NCI-H1694 treated with DMSO at 0.1 percent for 48 hours (cell line): ENCODE measurements at regions not wholly inside any gene's neighbourhood (a gene's known extent, or its start where the extent isn't known, plus 50 kb on each side); places are given as distances from the start of the nearest gene placed in this dataset.
A peak's percentile ranks its signal among the peaks of the same experiment; 100 is the strongest.

Source experiments
- DNase-seq: peaks from one replicate; lab custom pipeline; 2025; lab: John Stamatoyannopoulos, UW

DNA sequence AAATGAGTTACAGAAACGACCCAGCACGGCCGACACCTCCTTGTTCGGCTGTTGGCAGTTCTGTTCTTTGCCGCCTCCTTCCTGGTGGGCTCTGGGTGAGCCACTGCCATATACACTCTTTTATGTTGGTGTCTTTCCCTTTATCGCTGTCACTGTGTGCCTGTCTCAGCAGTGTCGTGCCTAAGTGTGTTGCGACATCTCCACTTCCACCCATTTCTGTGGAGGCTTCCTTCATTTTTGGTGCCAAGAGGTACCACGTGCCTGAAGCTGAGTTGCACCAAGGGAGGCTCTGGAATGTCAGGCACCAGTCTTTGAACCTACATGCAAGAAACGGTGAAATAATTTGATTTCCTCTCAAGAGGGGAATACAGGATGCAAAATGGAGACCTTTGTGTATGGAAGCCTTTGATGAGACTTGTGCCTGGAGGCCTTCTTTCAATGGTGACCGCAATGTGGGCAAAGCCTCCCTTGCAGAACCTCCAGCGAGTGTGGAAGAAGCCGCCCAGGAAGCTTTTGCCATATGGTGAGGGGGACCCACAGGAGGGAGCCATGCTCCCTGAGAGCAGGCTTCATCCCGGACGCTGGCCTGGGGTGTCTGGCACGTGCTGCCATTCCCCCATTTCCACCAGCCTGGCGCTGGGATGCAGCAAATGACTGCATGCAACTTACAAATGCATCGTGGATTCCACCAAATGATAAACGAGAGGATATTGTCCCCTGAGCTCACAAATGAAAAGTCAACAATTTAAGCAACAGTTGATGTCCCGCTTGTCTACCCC, 136.2 kb downstream of the TEX29 start:
- DNase-seq, result no peak

DNA sequence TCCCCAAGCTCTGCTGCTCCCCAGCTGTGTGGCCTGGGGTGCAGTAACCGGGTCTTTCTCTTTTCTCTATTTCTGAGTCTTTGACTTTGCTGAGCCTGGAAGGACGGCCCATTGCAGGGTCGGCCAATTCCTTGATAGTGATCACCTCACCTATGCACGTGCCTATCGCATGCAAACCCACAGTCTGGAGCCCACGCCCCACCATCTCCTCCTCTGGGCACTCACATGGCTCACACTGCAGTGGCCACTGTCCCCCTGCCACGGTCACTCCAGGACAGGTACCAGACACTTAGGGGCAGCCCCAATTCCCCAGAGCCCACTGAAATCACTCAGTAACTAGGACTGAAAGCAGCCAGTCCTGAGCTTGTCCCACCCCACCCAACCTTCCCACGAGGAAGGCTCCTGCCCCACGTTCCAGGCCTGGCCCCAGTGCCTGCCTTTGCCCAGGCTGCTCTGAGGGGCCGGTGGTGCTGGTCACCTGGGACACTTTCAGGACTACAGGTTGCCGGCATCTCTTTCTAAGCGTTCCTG, 137.6 kb downstream of the TEX29 start:
- no peak for DNase-seq

DNA sequence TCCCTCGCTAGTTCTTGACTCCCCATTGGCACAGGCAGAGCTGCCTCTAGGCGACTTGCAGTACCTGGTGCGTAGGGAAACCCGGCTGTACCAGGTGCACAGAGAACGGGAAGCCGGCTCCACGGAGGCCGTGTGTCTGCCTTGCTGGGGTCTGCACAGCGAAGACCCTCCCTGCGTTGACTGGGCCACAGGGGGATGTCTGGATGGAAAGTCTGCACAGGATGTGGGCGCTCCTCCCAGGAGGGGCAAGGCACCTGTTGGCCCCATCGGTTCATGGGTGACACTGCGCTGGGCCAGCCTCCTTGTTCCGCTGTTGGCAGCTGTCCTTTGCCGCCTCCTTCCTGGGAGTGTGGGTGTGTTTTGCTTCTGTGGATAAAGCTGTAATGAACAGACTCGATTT, 138.3 kb downstream of the TEX29 start:
- DNase-seq, result no peak

DNA sequence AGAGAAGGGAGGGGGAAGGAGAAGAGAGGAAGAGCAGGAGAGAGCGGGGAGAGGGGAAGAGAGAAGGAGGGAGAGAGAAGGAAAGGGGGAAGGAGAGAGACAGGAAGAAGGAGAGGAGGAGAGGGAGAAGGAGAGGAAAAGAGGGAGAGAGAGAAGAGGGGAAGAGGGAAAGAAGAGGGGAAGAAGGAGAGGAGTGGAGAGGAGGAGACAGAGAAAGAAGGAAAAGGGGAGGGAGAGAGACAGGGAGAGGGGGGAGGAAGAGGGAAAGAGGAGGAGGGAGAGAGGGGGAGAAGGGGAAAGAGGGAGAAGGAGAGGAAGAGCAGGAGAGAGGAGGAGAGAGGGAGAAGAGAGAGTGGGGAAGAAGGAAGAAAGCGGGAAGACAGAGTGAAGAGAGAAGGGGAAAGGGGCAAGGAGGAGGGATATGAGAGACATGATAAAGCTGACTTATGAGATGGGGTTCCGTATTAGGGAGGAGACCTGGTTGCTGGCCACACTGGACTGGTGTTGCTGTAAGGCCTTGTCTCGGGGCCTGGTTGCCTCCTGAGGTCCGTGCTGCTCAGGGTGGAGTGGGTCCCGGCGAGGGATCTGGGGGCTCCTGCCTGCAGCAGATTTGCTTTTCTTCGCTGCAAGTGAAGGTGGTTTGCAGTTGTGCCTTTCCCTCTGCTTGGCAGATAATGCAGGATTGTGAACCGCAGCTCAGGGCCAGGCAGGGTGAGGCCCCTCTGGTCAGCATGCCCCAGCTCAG, 139.5 kb downstream of the TEX29 start:
- DNase-seq, result no peak

DNA sequence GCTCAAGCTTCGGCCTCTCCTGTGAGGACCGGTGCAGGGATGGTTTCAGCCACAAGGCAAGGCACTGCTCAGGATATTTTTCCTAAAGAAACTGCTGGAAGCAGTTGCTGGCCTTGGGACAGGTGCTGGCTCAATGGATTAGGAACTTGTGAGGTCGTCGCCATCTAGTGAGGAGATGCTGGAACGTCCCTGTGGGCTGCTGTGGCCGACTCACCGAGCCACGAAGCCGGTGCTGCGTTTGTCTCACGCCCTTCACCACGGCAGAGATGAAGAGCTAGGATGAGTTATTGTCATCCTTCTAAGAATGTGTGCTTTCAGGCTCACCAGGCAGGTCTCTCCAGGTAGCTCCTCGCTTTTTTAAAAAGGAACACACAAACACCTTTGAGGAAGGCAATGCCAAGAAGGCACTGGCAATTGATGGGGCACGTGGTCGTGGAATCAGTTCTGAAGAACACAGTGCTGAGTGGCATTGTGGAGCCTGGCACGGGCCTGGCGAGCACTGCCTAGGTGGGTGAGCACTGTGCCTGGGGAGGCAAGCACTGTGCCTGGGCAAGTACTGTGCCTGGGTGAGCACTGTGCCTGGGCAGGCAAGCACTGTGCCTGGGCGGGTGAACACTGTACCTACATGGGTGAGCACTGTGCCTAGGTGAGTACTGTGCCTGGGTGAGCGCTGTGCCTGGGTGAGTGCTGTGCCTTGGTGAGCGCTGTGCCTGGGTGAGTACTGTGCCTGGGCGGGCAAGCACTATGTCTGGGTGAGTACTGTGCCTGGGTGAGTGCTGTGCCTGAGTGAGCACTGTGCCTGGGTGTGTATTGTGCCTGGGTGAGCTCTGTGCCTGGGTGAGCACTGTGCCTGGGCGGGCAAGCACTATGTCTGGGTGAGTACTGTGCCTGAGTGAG, 140.4 kb downstream of the TEX29 start:
- peak; percentile 3 for DNase-seq

DNA sequence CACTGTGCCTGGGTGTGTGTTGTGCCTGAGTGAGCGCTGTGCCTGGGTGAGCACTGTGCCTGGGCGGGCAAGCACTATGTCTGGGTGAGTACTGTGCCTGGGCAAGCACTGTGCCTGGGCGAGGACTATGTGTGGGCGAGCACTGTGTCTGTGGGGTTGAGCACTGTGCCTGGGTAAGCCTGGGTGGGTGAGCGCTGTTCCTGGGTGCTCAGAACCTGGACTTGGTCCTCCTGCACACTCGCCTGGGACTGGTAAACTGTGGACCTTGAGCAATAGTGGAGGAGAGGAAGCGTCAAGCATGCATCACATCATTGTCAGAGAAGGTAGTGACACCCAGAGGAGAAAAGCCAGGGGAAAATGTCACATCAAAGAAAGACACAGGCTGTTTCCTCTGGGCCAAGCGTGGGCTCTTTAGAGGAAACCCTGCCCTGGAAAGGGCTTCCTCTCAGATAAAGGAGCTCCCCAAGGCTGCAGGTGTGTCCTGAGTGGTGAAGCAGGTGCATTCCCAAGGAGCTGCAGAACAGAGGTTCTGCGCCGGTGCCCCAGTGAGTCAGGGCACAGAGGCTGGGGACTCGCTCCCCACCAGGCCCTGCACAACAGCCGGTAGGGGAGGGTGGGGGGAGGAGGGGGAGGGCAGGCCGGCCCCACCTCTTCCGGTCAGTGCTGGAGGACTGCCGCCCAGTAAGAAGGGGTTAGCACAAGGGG, 141.2 kb downstream of the TEX29 start:
- no peak for DNase-seq

DNA sequence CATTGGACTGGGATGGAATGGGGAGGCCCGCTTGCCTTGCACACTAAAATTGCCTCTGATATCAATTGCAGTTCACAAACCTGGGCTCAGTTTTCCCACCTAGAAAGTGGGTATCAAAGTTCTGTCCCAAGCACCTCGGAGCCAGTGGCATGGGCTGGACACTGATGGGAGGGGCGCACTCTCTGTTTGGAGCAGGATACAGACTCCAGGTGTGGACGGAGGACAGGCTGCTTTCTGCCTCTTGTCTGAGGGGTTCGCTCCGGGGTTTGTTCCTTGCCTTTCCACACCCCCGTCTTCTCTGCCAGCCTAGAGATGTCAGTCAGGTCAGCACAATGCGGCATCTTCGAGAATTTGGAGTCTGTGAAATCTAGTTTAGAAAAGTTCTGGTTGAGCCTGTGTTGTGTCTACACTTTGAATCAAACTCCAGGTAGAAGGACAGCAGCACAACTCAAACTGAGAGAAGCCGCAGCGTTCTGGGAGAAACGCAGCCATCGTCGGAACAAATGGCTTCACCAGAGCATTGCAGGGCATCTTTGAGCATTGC, 141.9 kb downstream of the TEX29 start:
- DNase-seq, result no peak

DNA sequence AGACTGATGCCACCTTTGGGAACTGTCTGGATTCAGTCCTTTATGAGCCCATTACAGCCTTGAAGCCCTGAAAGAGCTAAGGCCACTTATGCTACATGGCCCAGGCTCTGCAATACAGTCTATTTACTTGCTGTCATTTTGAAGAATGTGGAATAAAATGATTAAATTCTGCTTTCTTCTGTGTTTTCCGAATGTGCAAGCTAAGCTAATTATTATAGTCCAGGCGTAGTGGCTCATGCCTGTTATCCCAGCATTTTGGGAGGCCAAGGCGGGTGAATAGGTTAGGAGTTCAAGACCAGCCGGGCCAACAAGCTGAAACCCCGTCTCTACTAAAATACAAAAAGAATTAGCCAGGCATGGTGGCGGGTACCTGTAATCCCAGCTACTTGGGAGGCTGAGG, 142.5 kb downstream of the TEX29 start:
- no peak for DNase-seq

DNA sequence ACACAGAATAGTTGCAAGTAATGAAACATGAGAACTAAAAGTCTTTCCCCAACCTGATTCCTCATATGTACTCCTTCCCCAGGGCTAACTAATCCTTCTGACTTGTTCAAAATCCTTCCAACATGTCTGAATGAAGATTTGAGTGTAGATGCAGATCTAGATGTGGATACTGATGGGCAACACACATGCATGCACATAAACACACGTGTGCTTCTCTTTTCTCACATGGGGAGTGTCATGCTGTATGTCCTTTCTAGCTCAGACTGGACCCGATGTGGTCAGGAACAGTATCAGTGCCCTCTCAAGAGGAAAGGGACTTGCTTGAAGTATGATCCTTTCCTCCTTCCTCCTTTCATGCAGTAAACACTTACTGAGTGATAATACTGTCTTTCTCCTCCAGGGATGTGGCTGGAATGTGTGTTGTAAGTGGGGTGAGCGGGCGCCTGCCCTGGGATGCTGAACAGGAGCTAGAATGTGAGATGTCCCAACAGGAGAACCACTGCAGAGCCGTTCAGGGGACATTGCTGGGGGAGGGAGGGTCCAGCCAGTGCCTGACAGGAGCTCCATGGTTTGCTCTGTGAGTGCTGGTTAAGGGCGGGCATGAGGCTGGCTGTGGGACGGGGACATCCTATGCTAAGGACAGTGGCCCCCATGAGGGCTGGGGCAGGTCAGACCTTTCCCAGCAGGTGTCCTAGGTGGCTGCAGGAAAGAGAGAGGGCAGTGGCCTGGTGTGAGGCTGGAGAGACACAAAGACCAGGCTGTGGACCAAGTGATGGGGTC, 146.9 kb downstream of the TEX29 start:
- no peak for DNase-seq

DNA sequence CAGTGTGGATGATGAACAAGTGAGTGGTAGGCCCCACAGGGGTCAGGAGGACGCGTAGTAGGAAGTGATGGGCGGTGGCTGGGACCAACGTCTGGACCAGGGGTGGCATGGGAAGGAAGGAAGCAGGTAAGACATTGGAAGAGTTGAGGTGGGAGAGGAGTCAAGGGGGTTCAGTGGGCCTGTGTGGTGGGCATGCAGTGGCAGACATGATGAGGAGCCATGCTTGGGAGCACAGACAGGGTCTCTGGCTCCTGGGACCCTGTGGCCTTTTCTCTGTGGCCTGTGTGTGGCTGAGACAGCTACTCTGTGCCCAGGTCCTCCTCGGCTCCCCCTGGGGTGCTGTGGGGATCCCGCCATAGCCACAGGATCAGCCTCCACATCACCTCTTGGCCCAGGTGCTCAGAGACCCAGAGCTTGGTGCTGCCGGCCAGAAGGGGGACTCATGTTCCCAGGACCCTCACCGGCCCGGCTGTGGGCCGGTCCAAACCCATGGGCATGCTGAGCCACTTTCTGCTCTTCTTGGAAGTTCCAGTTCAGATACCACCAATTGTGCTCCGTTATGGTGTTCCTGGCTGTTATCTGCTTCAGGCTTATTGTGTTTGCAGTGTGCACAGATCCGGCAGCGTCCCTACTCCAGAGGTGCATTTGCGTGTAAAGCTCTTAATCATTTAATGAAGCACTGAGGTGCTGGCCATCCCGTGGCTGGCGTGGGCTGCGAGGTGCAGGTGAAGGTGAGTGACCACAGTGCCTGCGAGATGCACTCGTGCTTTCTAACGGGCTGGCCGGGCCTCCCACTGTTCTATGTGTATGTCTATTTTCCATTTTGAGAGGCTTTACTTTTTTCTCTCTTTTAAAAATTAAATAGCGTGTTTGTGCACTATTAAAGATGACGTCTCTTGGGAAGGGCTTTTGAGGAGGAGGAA, 147.9 kb downstream of the TEX29 start:
- no peak for DNase-seq

DNA sequence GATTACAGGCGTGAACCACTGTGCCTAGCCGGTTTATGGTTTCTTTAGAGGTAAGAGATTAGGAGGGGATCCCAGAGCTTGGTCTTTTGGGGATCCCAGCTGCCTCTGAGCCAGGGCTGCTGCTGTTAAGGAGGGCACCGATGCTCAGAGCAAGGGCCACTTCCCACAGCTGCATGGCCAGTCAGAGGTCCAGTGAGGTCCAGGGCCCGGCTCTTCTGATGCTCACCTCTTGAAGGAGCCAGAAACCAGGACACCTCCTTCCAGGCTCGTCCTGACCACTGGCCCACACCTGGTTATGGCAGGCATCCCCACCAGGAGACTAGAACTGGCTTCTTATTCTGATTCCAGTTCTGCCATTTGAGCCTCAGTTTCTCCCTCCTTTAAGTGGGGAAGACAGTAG, 149.0 kb downstream of the TEX29 start:
- no peak for DNase-seq

DNA sequence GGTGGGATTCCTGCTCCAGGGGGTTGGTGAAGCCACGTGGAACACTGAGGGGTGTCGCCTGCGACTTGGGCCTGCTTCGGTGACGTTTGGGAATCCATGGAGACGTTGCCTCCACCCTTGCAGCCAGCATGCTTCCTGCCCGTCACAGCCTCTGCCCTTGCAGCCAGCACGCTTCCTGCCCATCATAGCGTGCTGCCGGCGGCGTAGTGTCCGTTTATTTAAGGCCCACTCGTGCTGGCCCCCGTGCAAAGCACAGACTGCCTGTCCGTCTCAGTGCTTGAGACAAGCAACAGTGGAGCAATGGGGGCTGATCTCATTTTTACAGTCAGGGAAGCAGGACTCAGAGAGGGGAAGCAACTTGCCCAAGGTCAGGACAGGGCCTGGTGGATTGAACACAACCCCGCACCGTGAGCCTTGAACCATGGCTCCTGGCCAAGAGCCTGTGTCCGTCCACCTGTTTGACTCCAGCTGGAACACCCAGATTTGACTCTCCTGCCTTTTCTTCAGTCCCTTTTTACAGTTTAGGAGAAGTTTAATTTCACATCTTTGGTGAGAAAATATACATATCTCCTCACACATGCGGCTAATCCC, 149.6 kb downstream of the TEX29 start:
- DNase-seq, result no peak

DNA sequence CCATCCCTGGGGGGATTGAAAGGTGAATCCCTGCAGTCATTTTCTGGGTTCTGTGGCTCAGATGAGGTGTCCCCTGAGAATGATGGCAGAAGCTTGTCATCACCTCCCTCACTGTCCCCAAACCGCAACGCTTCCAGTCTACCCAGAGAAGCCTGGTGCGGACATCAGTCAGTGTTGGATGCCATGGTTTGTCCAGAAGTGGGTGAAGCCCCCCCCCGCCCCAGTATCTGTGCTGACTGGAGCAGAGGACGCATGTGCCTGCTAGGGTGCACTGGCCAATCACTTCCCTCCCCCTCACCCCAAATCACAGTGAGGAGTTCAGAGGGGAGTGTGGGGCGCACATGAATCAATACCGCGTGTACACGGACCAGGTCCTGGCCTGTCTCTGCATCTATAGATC, 150.5 kb downstream of the TEX29 start:
- DNase-seq, result no peak

DNA sequence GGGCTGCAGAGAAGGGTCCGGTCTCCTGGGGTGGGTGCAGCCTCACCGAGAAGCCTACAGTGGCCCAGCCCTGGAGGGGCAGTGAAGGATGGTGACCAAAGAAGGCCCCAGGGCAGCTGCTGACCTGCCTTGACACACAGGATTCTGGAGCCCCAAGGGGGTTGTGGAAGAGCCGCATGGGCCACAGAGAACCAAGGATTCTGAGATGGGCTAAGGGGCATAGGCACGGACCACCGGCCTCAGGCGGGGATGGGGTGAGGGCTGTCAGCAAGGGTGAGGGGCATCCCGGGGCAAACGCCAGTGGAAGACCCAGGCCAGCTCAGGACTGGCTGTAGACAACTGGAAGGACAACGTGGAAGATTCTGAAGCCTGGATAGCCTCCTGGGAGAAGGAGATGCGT, 151.6 kb downstream of the TEX29 start:
- no peak for DNase-seq

DNA sequence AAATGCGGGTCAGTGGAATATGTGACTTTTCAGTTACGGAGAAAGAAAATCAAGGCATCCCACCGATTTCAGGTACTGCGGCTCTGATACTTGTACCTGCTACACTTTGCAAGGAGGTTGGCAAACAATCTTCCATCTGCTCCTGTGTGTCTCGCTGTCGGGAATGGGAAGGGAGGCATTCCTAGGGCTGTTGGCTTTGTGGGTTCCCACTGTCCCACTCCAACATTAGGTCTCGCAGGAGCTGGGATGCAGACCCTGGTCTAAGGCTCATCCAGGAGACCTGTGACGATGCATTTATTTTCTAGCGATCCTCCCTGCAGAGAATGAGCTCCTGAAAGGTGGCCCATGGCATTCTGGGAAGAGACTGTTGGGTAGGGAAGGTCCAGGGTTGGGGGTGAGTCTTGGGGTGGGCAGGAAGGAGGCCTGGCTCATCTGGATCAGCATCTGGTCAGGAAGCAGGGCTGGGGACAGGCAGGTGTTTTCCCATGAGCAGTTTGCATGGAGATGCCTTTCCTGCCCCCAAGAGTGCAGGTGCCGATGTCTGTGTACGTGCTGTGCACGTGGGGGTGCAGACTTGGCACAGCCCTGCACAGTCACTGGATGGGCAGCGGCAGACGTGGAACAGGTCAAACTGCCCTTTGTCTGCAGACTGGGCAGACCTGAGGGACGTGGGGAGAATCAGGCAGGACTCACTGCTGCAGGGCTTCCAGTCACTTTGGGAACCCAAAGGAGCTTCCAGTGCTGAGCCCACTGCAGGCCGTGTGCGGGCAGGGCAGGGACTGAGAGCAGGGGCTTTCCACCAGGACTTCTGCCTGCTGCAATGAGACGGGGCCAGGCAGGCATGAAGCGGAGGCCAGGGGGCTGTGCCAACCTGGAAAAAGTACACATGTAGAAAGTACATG, 152.4 kb downstream of the TEX29 start:
- DNase-seq, result no peak

DNA sequence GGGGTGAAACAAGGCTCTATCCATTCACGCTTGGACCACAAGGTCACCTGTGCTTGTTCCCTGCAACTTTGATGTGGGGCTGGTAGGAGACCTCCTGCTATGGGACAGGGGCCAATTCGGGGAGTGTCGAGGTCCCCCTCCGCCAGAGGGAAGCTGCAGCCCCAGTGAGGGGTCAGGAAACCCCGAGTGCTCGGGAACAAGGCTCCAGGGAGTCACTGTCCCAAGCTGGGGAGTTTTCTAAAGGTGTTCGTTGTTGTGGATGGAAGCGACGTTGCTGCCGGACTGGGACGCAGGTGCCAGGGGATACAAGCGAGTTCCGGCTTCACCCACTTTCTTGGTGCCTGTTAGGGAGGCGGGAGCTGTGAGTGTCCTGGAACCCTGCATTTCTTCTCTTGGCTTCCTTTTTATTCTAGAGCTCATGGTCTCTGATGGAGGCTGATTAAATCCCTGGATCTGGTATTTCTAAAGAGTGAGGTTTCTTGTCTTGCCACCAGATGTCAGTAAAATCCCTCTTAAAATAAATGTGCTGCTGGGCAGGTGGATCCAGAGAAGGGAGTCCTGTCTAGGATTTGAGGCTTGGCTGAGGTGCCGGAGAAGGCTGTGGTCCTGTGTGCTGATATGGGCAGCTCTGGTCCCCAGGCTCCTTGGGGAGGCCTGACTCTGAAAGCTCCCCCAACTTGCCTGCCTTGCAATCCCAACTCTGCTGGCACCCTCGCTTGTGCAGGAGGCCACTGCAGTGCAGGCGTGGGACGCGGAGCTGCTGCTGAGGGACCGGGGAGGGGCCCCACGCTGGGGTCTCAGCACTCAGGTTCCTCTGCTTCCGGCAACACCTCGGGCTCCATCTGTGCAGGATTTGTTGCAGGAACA, 153.9 kb downstream of the TEX29 start:
- peak; percentile 24 for DNase-seq

DNA sequence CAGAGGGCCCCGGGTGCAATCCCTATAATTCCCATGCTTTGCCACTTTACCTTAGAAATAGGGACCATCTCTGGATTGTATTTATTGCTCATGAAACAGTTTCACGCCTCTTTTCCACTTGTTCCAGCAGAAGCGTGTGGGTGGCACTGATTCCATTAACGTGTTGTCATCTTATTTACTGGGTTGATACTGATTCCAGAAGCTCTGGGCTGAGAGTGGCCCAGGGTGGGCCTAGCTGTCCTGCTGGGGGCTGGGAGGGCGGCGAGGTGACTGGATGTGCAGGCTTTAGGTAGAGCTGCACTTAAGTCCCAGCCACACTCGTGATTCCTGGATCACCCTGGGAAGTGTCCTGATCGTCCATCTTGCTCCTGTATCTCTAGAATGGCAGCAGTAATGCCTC, 155.0 kb downstream of the TEX29 start:
- no peak for DNase-seq
